GM19351 (cell line): ENCODE measurements at regions not wholly inside any gene's neighbourhood (a gene's known extent, or its start where the extent isn't known, plus 50 kb on each side); places are given as distances from the start of the nearest gene placed in this dataset.

Source experiments
- ATAC-seq: cut with Tn5 transposase; IDR thresholded peaks from one replicate; pipeline ENCODE4 v1.9.1; 2021; ENCODE audit warnings: mild to moderate bottlenecking, moderate library complexity; ENCODE audit not compliant: unreplicated experiment

GRCh38 chr16:86016201-86016965 is 117.4 kb downstream of the IRF8 start:
- no peak for ATAC-seq

GRCh38 chr16:86018071-86018470 is 119.1 kb downstream of the IRF8 start:
- no peak for ATAC-seq

GRCh38 chr16:86018487-86018886 is 119.5 kb downstream of the IRF8 start:
- no peak for ATAC-seq

GRCh38 chr16:86018941-86019340 is 120.0 kb downstream of the IRF8 start:
- ATAC-seq: no peak

- ATAC-seq: no peak
Observed at GRCh38 chr16:86019446-86020047, 120.6 kb downstream of the IRF8 start.

- no peak for ATAC-seq
Observed at GRCh38 chr16:86020971-86021370, 122.0 kb downstream of the IRF8 start.

- no peak for ATAC-seq
Observed at GRCh38 chr16:86022381-86022960, 123.5 kb downstream of the IRF8 start.

GRCh38 chr16:86024210-86024609 is 125.2 kb downstream of the IRF8 start:
- no peak for ATAC-seq

- ATAC-seq: no peak
Observed at GRCh38 chr16:86025706-86026105, 126.7 kb downstream of the IRF8 start.

GRCh38 chr16:86026171-86026910 is 127.4 kb downstream of the IRF8 start:
- ATAC-seq: no peak

- no peak for ATAC-seq
Observed at GRCh38 chr16:86026916-86027315, 128.0 kb downstream of the IRF8 start.

GRCh38 chr16:86027373-86028126 is 128.6 kb downstream of the IRF8 start:
- ATAC-seq: no peak

- no peak for ATAC-seq
Observed at GRCh38 chr16:86029131-86029741, 130.3 kb downstream of the IRF8 start.

- no peak for ATAC-seq
Observed at GRCh38 chr16:86030116-86030515, 131.2 kb downstream of the IRF8 start.

- no peak for ATAC-seq
Observed at GRCh38 chr16:86031141-86031678, 132.2 kb downstream of the IRF8 start.

- ATAC-seq: no peak
Observed at GRCh38 chr16:86033016-86033474, 134.1 kb downstream of the IRF8 start.

- ATAC-seq: no peak
Observed at GRCh38 chr16:86033971-86034370, 135.0 kb downstream of the IRF8 start.

- ATAC-seq: no peak
Observed at GRCh38 chr16:86034421-86034919, 135.5 kb downstream of the IRF8 start.

GRCh38 chr16:86035906-86036305 is 136.9 kb downstream of the IRF8 start:
- ATAC-seq: no peak
